ENCODE measurements at regions not wholly inside any gene's neighbourhood (a gene's known extent, or its start where the extent isn't known, plus 50 kb on each side); places are given as distances from the start of the nearest gene placed in this dataset.

- TF ChIP-seq POLR2A (IDR thresholded peaks at IDR 0.05) = no peak
- TF ChIP-seq, protein P1, sequence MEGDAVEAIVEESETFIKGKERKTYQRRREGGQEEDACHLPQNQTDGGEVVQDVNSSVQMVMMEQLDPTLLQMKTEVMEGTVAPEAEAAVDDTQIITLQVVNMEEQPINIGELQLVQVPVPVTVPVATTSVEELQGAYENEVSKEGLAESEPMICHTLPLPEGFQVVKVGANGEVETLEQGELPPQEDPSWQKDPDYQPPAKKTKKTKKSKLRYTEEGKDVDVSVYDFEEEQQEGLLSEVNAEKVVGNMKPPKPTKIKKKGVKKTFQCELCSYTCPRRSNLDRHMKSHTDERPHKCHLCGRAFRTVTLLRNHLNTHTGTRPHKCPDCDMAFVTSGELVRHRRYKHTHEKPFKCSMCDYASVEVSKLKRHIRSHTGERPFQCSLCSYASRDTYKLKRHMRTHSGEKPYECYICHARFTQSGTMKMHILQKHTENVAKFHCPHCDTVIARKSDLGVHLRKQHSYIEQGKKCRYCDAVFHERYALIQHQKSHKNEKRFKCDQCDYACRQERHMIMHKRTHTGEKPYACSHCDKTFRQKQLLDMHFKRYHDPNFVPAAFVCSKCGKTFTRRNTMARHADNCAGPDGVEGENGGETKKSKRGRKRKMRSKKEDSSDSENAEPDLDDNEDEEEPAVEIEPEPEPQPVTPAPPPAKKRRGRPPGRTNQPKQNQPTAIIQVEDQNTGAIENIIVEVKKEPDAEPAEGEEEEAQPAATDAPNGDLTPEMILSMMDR (IDR thresholded peaks at IDR 0.05) = no peak
- TF ChIP-seq EP300 (IDR thresholded peaks at IDR 0.05) = no peak
Observed at GRCh38 chr2:123912171-123912570, 112.9 kb upstream of the CNTNAP5 start.

Measured in ovary (tissue), 3 donors.